ENCODE measurements at regions not wholly inside any gene's neighbourhood (a gene's known extent, or its start where the extent isn't known, plus 50 kb on each side); places are given as distances from the start of the nearest gene placed in this dataset.

DNA sequence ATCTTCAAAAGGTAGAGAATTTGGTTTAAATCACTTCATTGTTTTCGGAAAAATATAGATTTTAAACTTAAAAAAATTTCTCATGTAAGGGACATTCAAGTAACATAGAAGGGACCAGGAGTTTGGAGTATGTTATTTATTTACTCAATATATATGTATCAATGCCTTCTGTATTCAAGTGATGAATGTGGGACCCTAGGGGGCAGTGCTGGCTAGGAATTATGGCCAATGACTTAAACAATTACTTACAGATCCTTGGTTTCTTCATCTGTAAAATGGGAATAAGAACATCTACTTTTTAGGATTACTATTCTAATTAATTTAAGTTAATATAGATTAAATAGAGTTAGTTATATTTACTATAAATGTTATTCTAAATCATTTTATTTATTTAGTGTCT is 886.3 kb upstream of the RBFOX1 start:
- no peak for TF ChIP-seq FOXP2 (optimal IDR thresholded peaks at IDR 0.05; ENCODE audit: borderline replicate concordance, extremely low read depth, extremely low read length, insufficient read depth)
- TF ChIP-seq, protein P1, sequence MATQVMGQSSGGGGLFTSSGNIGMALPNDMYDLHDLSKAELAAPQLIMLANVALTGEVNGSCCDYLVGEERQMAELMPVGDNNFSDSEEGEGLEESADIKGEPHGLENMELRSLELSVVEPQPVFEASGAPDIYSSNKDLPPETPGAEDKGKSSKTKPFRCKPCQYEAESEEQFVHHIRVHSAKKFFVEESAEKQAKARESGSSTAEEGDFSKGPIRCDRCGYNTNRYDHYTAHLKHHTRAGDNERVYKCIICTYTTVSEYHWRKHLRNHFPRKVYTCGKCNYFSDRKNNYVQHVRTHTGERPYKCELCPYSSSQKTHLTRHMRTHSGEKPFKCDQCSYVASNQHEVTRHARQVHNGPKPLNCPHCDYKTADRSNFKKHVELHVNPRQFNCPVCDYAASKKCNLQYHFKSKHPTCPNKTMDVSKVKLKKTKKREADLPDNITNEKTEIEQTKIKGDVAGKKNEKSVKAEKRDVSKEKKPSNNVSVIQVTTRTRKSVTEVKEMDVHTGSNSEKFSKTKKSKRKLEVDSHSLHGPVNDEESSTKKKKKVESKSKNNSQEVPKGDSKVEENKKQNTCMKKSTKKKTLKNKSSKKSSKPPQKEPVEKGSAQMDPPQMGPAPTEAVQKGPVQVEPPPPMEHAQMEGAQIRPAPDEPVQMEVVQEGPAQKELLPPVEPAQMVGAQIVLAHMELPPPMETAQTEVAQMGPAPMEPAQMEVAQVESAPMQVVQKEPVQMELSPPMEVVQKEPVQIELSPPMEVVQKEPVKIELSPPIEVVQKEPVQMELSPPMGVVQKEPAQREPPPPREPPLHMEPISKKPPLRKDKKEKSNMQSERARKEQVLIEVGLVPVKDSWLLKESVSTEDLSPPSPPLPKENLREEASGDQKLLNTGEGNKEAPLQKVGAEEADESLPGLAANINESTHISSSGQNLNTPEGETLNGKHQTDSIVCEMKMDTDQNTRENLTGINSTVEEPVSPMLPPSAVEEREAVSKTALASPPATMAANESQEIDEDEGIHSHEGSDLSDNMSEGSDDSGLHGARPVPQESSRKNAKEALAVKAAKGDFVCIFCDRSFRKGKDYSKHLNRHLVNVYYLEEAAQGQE (IDR thresholded peaks at IDR 0.05; ENCODE audit: insufficient read depth in 1 of 2, low read depth in 2 of 2, low read length in 2 of 2) = no peak
- no peak for TF ChIP-seq POLR2AphosphoS5 (IDR thresholded peaks at IDR 0.05; ENCODE audit: low read depth, low read length)
- TF ChIP-seq SIN3A (IDR thresholded peaks at IDR 0.05; ENCODE audit: borderline replicate concordance, insufficient read depth, low read length) = no peak
- no peak for TF ChIP-seq TAF1 (IDR thresholded peaks at IDR 0.05; ENCODE audit: borderline replicate concordance, insufficient read depth, low read length)

DNA sequence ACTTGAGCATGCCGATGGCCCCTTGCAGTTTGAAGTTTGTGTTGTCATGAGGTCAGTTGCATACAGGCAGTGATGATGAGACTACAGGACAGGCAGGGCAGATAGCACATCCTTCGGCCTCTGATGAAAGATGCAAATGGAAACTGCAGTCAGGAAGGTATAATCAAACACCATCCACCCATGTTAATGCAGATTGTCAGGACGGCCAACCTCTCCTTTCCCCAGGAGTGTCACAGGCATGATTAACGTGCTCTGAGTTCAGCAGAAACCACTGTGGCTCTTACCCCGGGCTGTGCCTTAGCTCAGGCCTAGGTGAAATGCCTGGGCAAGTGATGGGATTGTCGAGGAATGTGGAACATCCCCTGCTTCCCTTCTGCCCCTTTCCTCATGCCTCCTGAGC is 893.5 kb upstream of the RBFOX1 start:
- no peak for TF ChIP-seq POLR2AphosphoS5 (IDR thresholded peaks at IDR 0.05; ENCODE audit: low read depth, low read length)
- TF ChIP-seq, protein P1 (IDR thresholded peaks at IDR 0.05; ENCODE audit: insufficient read depth in 1 of 2, low read depth in 2 of 2, low read length in 2 of 2) = no peak
- TF ChIP-seq FOXP2 (optimal IDR thresholded peaks at IDR 0.05; ENCODE audit: borderline replicate concordance, extremely low read depth, extremely low read length, insufficient read depth) = no peak
- no peak for TF ChIP-seq TAF1 (IDR thresholded peaks at IDR 0.05; ENCODE audit: borderline replicate concordance, insufficient read depth, low read length)
- no peak for TF ChIP-seq SIN3A (IDR thresholded peaks at IDR 0.05; ENCODE audit: borderline replicate concordance, insufficient read depth, low read length)

DNA sequence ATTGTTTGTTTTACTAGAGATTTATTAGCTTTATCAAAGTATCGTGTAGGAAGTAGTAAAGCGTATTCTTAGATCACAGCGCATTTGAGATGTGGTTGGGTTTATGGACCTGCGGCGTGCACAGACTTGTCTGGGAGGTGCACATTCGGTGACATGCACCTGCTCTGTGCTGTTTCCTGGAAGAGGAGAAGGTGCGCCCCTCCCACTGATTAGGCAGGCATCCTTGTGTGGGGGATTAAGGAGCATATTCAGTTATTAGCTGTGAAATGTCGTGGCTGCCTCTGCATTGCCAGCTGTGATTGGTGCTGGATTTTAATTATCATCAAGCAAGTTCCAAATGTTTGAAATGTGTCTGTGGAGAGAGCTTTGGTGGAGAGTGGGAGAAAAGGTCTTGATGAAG is 903.8 kb upstream of the RBFOX1 start:
- TF ChIP-seq, protein P1 (IDR thresholded peaks at IDR 0.05; ENCODE audit: insufficient read depth in 1 of 2, low read depth in 2 of 2, low read length in 2 of 2) = no peak
- TF ChIP-seq SIN3A (IDR thresholded peaks at IDR 0.05; ENCODE audit: borderline replicate concordance, insufficient read depth, low read length) (no peak), TAF1 (IDR thresholded peaks at IDR 0.05; ENCODE audit: borderline replicate concordance, insufficient read depth, low read length) (no peak), FOXP2 (optimal IDR thresholded peaks at IDR 0.05; ENCODE audit: borderline replicate concordance, extremely low read depth, extremely low read length, insufficient read depth) (no peak), POLR2AphosphoS5 (IDR thresholded peaks at IDR 0.05; ENCODE audit: low read depth, low read length) (no peak)

DNA sequence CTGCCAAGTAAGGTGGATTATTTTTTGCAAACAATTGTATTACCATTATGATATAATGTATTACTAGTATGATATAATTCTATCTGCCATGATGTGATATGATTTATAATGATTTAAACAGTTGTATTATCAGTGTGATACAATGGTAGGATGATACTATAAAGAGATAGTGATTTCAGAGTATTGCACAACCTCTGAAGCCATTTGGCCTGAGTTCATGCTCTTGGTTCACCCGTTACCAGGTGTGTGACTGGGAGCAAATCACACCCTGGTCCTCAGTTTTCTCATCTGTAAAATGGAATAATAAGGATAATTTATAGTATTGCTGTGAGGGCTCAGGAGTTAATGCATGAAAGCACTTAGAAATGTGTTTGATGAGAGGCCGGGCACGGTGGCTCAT is 905.0 kb upstream of the RBFOX1 start:
- TF ChIP-seq SIN3A (IDR thresholded peaks at IDR 0.05; ENCODE audit: borderline replicate concordance, insufficient read depth, low read length) (no peak), FOXP2 (optimal IDR thresholded peaks at IDR 0.05; ENCODE audit: borderline replicate concordance, extremely low read depth, extremely low read length, insufficient read depth) (no peak), TAF1 (IDR thresholded peaks at IDR 0.05; ENCODE audit: borderline replicate concordance, insufficient read depth, low read length) (no peak), POLR2AphosphoS5 (IDR thresholded peaks at IDR 0.05; ENCODE audit: low read depth, low read length) (no peak)
- TF ChIP-seq, protein P1 (IDR thresholded peaks at IDR 0.05; ENCODE audit: insufficient read depth in 1 of 2, low read depth in 2 of 2, low read length in 2 of 2) = no peak

DNA sequence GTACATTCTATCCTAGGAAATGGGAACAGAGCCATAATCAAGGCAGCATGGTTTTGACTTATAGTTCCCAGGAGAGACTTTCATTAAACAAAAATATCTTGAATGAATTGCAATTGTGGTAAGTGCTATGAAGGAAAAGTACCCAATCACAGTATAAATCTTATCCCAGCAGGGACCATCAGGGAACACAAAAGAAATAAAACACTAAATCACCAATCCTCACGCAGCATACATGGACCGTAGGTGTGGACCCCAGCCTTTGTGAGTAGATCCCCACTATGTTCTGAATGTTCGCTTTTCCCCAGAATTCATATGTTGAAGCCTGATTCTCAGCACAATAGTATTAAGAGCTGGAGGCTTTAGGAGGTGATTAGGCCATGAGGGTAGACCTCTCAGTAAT is 925.0 kb upstream of the RBFOX1 start:
- no peak for TF ChIP-seq TAF1 (IDR thresholded peaks at IDR 0.05; ENCODE audit: borderline replicate concordance, insufficient read depth, low read length)
- TF ChIP-seq, protein P1 (IDR thresholded peaks at IDR 0.05; ENCODE audit: insufficient read depth in 1 of 2, low read depth in 2 of 2, low read length in 2 of 2) = no peak
- no peak for TF ChIP-seq FOXP2 (optimal IDR thresholded peaks at IDR 0.05; ENCODE audit: borderline replicate concordance, extremely low read depth, extremely low read length, insufficient read depth)
- no peak for TF ChIP-seq SIN3A (IDR thresholded peaks at IDR 0.05; ENCODE audit: borderline replicate concordance, insufficient read depth, low read length)
